Caki2 (cell line): ENCODE measurements at regions not wholly inside any gene's neighbourhood (a gene's known extent, or its start where the extent isn't known, plus 50 kb on each side); places are given as distances from the start of the nearest gene placed in this dataset.
"Not testable (repeated sequence)": the region's sequence is repeated elsewhere in the genome, so short reads cannot be mapped to it uniquely, and the experiment has no call there.

Source experiments
- DNase-seq: peaks from one replicate; pipeline ENCODE4 v3.0.0-alpha.2; 2015; ENCODE audit warnings: low read depth
- in situ Hi-C: cut with HindIII; loops from 2 replicates; pipeline ENCODE4 v1.10.0; 2016; ENCODE audit warnings: low sequenced_read_pairs, low pct_unique_long_range_greater_than_20kb, mixed read lengths

DNA sequence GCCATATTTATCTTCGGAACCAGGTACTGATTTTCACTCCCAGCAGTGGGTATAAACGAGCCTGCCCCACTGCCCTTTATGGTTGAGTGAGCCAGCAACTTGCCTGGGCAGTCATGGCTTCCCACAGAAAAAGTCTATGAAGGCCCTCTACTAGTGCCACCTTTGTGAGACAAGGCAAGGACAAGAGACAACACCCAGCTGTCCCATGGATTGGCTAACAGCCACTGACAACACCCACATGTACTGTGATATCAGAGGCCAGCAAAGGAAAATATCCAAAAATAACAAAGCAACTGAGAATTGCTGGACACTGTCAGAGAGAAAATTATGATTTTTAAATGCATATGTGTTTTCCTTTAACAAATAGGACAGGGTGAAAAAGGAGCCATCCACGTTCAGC lies 248.4 kb upstream of the TTC29 start:
- in situ Hi-C loops: no loop called here
- DNase-seq: peak; percentile 10

DNA sequence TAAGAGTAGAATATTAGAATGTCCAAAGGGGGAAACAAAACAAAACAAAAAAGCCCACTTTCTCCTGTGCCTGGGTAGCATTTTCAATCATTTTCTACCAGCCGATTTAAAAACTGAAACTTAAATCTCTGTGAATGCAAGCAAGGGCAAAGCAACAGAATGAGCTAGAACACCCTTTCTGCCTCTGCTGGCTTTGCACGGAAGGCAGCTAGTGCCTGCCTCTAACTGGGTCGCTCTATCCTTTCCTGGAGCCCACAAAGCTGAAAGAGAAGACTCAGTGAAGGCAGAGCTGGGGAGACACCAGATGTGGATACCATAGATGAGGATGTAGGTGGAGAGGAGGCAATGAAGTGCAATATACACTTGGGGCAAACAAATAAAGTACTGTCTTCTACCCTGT lies 248.9 kb upstream of the TTC29 start:
- DNase-seq: no peak
- in situ Hi-C loops: no loop called here

DNA sequence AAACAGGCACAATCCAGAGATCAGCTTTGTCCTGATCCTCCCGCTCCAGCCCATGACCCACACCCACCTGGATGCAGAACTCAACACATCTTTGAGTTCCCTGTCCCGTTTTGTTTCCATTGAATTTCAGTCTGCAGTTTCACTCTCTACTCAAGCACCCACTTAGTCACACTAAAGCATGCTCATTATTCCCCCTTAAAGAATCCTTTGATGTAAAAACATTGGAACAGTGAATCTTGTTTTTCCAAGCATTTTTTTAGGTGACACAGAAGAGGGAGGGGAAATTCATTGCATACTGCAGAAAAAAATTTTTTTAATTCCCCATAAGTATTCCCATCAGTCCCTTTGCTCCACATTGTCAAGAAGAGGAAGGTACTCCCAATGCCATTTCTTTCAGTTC lies 249.7 kb upstream of the TTC29 start:
- peak; percentile 3 for DNase-seq
- in situ Hi-C loops: no loop called here

DNA sequence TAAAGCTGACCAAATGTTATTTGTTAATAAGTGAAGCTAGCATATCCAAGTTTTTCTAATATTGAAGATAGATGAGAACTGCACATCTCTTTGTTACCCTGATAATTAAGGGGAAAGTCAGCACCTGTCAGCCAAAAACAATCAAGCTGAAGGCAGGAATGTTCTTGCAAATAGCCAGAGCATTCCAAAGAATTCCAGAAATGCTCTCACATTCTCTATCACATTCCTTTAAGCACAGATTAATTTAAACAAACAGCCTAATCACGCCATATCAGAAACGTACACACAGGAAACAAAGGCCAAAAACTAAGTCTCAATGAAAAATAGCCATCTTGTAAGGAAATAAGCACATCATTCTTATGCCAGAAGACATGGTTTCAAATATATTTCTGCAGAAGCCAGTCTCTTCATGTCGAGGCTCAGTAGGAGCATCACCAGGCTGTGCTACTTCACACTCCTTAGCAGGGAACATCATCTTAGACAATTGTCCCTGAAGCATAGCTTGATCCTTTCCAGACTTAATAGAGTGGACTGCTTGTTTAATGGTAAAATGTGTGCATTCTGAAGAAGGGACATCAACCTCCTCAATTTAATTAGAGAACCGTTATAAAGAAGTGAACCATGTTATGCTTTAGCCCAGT lies 252.9 kb upstream of the TTC29 start:
- no peak for DNase-seq

DNA sequence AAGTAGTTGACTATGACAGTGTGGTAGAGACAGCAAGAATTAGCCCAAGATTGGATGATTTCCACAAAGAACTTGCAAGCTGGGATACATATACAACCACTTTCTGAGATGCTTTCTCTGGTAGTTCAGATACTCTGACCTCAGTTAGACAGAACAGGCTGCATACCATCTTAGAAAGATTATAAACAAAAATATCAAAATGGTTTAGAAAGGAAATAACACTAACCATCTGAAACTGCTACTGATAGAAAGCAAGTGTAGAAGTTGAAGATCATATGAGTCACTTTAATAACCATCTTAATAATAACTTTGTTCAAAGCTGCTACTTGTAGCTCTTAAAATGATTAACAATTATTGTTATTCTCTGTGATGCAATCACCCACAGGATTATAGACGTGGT lies 255.4 kb upstream of the TTC29 start:
- DNase-seq: no peak
- in situ Hi-C loops: no loop called here

More for the DNA sequence above, 252.9 kb upstream of the TTC29 start:
- in situ Hi-C loops: no loop called here

DNA sequence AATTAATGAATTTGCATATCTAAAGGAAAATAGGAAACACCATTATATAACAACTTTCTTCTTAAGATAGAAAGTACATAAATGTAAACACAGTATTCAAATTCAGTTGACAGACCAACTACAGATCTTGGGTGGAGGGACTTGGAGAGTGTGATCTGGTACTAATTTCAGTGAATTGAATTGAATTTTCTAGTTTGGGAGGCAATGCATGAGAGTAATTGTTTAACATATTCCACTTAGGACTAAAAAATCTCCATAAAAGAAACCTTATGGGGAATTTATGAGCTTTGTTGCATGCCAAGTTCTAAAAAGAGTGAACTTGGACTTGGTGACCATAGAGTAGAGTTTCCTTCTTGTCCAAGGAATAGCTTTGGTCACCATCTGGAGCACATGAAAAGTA lies 261.1 kb upstream of the TTC29 start:
- in situ Hi-C loops: no loop called here

DNA sequence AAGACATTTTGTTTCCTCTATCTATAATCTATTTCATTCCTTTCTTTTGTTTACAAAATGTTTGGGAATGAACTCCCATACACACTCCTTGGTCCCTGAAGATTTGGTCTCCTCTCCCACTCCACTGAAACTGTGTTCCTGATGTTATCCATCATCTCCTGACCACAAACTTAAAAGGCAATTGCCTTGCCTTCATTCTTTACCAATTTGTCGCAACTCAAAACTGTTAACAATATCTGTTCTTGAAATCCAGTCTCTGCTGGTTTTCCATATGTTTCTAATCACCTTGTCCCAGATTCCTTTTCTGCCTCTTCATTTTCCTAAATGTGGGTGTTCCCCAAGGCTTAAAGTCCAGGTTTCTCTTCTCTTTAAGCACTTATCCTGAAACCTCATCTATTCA lies 262.2 kb upstream of the TTC29 start:
- no peak for DNase-seq
- in situ Hi-C loops: no loop called here

More for the DNA sequence above, 261.1 kb upstream of the TTC29 start:
- DNase-seq: no peak

DNA sequence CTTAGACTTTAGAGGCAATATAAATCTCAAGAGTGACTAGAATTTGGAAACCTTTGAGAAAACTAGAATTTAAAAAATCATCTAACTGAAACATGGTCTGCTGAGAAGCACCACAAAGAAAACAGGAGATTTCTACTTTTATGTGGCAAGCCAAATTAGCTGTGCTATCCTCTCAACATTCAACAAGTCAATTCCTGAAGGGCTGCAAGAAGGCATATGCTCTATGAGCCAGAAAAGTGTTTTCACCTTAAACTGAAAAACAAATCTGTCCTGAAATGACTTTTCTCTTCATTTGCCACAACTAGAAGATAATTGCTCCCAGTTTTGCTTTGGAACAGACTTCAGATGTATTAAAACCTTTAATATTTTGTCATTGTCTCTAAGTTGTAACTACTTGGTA lies 263.2 kb upstream of the EDNRA start:
- DNase-seq: no peak
- in situ Hi-C loops: no loop called here

DNA sequence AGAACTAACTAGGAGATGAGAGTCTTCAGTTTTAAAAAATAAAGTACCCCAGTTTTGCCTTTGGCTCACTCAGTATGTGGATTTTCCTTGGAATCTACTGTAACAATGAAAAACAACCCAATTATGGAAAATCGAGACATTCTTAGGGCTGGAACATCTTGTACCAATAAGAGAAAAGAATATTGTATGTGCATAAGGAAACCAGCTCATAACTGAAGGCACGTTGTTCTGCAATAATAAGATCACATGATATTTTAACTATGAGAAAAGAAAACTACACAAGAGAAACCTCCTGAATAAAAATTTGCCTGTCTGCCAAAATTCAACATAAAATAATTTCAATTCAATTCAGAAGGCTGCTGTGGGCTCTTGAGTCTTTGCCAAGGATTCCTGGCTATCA lies 261.8 kb upstream of the EDNRA start:
- in situ Hi-C loops: no loop called here
- no peak for DNase-seq

DNA sequence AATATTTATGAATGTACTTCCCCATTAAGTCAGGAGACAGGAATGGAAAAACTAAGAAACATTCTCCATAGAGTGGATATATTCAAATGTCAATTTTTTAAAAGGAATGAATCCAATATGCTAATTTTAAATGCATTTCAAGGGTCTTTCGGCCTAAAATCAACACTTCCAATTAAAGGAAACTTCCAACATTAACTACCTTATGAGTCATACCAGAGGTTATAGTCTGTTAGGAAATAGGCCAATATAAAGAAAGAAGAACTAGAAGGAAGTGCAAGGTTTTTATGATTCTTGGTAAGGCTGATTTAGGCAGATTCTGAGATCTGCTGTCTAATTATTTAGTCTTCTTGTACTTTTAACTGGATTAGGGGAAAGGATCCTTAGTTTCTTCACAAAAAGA lies 260.1 kb upstream of the EDNRA start:
- in situ Hi-C loops: no loop called here
- no peak for DNase-seq

DNA sequence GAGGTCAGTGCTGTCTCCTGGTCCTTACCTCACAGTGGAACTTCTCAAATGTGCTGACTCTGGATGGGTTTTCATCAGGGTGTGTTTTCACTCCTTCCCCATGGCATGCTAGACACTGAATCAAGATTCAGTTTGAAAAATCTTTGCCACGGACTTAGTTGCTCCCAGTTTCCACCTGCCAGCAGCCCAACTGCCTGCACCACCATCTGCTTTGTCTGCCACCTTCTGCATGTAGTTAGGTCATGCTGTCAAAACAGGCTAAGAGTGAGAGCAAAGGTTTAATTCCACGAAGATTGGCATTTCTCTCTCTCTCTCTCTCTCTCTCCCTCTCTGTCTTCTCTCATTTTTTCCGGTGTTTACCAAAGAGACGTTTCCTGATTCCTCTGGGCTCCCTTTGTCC lies 258.0 kb upstream of the EDNRA start:
- no peak for DNase-seq
- in situ Hi-C loops: no loop called here

DNA sequence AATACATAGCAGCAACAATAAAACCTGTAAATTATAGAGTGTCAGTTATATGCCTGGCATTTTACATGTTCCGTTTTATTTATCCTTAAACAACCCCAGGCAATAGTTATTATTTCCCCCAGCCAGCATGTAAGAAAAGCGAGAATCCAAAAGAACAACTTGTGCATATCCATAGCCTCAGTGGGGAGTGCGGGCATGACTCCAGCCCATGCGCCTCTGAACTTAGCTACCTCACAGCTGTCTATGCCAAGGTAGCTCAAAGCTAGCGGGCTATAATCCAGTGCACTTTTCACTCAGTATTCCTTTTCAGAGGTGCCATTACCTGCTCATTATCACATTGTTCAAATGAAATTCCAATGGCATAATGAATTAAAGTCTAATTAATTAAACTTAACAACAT lies 257.3 kb upstream of the EDNRA start:
- in situ Hi-C loops: no loop called here
- no peak for DNase-seq

DNA sequence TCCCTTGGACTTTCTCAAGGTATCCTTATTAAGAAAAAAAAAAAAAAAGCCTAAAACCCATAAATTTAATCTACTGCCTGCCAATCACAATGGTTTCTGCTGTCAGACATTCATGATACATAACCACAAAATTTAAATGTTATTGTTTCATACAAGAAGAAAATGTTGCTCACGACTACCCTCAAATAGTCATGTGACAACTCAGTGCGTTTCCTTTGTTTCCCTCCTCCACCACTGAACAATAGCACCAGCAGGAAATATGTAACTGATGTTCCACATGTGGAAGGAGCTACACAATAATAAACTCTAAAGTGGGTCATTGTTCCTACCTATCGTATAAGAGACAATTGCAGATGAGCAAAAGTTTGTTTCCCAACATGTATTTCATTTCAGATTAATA lies 244.1 kb upstream of the EDNRA start:
- no peak for DNase-seq
- in situ Hi-C loops: no loop called here

DNA sequence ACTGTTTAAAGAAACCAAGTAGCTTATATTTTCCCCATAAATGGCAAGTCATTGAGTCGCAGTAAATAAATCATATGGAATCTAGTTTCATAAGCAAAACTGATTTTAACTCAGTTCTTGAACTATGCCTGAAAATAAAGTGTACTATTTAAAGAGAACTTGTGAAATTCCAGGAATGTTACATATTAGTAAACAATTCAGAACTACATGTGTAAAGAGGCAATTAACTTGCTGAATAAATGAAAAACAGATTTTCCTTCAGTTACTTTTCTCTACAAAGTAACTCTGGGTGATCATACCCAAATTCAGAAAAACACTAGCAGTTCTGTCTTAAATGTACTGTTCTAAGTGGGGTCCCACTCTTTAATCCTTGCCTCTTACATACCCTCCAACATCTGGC lies 236.1 kb upstream of the EDNRA start:
- in situ Hi-C loops: no loop called here
- DNase-seq: no peak

DNA sequence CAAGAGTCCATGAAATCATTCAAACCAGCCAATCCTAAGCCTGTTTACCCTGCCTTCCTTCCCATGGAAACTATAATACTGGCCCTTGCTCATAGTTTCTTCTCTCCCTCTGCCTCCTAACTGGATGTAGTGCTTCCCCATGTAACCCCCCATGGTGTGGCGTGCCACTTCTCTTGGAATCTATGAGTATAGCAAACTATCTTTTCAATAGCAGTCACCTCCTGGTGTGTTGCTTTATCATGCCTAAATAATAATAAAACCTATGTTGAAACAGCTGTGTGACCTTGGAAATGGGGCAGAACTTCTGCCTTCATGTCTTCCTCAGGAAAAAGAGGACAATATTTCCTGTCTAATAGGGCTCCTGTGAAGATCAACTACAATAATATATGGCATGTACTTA lies 234.8 kb upstream of the EDNRA start:
- in situ Hi-C loops: no loop called here
- DNase-seq: no peak

DNA sequence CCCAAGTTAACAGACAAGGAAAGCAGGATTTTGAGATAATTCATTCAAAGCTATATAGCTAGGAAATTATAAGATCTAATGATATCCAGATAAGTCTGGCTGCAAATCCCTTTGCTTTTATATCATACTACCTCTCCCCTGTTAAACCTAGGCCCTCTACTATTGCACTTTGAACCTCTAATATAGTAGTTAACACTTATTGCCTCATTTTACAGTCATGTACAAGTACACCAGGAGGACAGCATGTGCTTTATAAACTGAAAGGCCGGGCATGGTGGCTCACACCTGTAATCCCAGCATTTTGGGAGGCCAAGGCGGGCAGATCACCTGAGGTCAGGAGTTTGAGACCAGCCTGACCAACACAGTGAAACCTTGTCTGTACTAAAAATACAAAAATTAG lies 234.4 kb upstream of the EDNRA start:
- DNase-seq, in situ Hi-C loops: not testable (repeated sequence)

DNA sequence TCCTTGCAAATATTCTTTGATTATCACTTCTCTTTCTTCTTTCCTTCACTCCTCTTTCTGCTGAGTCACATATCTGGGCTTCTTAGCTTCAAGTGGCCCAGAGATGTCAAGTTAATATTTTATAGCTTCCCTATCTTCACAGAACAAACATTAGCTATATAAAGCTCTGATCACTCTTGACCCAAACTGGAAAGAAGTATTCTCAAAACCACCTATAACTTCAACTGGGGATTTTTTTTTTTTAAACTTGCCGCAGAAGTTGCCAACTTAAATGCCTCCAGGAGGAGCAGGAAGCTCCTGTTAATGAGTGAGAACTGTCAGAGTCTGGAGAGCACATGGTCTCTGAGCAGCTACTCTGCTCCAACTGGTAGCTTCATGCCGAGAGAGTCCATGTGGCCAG lies 233.3 kb upstream of the EDNRA start:
- DNase-seq: peak; percentile 70
- in situ Hi-C loops: no loop called here

DNA sequence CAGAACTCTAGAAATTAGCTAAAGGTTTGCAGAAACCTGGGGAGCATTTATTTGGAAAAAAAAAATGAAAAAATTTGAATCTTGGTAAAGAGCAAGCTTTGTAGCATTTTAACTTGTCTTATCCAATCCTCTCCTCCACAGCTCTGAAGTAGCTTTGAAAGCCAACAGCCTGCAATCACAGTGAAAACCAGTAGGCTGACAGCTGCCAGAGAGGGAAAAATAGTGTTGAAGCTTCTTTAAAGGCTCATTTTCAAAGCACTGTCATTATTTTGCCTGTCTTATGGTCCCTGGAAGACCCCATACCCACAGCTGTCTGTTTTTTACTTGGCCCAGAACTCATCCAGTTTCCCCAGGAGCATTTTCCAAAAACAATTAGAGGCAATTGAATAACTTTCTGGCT lies 230.8 kb upstream of the EDNRA start:
- in situ Hi-C loops: no loop called here
- no peak for DNase-seq

DNA sequence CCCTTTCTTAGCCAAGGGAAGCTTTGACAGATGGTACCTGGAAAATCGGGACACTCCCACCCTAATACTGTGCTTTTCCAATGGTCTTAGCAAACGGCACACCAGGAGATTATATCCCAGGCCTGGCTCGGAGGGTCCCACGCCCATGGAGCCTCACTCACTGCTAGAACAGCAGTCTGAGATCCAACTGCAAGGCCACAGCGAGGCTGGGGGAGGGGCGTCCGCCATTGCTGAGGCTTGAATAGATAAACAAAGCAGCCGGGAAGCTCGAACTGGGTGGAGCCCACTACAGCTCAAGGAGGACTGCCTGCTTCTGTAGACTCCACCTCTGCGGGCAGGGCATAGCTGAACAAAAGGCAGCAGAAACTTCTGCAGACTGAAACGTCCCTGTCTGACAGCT lies 225.6 kb upstream of the EDNRA start:
- DNase-seq, in situ Hi-C loops: not testable (repeated sequence)

DNA sequence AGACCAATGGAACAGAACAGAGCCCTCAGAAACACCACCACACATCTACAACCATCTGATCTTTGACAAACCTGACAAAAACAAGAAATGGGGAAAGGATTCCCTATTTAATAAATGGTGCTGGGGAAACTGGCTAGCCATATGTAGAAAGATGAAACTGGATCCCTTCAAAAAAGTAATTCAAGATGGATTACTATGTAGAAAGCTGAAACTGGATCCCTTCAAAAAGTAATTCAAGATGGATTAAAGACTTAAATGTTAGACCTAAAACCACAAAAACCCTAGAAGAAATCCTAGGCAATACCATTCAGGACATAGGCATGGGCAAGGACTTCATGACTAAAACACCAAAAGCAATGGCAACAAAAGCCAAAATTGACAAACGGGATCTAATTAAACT lies 221.6 kb upstream of the EDNRA start:
- DNase-seq, in situ Hi-C loops: not testable (repeated sequence)
